ENCODE measurements at regions not wholly inside any gene's neighbourhood (a gene's known extent, or its start where the extent isn't known, plus 50 kb on each side); places are given as distances from the start of the nearest gene placed in this dataset.
A peak's percentile ranks its signal among the peaks of the same experiment; 100 is the strongest.

DNA sequence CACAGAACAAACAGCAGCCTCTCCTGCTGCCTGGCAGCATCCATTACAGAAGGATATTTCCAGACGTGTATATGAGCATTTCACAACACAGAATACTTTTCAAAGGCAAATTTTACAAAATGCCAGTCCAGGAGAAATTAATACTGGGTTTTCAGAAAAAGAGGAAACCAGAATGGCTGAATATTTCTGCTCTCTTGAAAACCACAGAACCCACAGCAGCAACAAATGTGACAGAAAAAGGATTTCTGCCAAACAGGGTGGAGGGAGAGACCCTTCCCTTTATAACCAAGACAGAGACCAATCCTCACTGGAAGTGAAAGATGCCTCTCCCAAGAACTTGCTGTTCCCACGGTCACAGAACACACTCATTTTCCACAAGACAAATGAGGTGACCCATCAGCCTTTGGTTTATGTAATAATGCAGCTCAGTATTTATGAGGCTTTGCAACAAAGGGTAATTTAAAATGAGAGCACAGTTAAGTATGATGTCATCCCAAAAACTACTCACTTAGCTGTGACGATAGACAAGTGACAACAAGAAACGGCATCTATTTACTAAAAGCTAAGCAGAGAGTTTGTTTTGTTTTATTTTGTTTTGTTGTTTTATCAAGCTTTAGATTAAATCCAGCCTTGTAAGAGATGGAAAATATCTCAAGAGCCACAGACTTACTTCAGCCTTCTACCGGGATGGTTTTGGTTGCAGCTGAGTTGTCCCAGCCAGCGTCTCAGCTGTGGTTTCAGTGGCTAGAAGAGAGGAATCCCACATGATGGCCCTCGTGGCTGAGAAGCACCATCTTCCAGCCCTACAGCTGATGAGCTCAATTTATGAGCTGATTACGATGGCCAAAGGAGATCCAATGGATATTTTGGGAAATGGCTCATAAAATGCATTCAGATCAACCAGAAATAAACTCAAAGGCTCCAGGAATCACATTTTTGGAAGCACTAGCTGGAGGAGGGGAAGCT lies 249.3 kb upstream of the AGAP1 start:
- DNase-seq (ENCODE audit: low spot score): no peak
- ATAC-seq: no peak

DNA sequence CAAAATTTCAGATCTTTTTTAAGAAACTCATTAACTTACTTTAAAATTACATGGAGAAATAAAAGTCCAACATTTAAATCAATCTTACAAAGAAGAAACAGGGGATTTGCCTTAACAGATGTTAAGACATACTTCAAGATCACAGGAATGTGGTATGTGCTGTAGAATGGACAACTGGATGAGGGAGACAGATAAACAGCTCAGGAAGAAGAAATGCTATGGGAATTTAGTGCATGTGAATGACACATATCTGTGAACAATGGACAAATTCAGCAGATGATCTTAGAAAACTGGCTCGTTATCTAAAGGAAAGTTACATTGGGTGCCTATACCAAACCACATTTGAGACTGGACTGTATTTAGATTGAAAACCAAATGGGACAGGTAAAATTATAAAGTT lies 246.8 kb upstream of the AGAP1 start:
- no peak for DNase-seq (ENCODE audit: low spot score)
- no peak for ATAC-seq

DNA sequence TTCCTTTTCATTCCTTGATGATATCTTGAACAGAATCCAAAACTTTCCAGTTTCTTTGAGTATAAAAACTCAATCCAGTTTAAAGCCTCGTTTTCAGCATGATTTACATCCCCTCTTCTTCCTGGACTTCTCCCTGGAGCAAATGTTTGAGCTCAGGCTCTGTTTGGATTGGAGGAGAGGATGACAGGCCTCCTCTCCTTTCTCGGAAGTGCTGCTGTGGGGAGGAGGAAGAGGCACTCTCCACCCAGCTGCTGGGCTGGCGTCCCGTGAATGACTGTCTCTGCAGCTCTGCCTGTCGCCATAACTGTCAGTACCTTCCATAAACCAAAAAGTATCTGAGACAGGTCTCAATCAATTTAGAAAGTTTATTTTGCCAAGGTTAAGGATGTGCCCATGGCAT lies 238.2 kb upstream of the AGAP1 start:
- ATAC-seq: no peak
- DNase-seq (ENCODE audit: low spot score): no peak

DNA sequence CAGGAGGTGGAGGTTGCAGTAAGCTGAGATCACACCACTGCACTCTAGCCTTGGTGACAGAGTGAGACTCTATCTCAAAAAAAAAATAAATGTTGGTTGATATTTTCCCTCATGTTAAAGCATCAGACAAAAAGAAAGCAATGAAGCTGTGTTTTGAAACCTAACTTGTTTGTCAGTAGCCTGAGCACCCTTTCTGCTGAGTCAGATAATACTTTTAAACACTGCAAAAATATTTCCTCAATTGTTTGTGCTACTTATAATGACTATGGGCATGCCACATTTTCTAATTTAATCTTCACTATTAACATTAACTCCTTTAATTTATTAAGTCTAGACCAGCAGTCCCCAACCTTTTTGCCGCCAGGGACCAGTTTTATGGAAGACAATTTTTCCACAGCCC lies 236.3 kb upstream of the AGAP1 start:
- ATAC-seq (no peak), DNase-seq (ENCODE audit: low spot score) (no peak)

DNA sequence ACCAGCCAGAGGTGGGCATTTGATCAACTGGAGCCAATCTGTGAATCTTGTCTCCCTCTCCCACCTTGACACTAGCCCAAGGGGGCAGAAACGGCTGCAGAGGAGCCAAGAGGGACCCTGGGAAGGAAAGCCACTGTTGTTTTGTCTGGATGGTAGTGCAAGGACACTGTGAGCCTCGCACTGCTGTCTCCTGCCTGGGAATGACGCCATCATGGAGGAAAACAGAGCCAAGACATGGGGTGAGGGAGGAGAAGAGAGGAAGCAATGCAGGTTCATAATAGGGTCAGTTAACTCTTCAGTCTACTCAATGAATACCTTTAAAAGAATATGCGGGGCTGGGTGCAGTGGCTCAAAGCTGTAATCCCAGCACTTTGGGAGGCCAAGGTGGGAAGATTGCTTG lies 231.1 kb upstream of the AGAP1 start:
- ATAC-seq (no peak), DNase-seq (ENCODE audit: low spot score) (no peak)

DNA sequence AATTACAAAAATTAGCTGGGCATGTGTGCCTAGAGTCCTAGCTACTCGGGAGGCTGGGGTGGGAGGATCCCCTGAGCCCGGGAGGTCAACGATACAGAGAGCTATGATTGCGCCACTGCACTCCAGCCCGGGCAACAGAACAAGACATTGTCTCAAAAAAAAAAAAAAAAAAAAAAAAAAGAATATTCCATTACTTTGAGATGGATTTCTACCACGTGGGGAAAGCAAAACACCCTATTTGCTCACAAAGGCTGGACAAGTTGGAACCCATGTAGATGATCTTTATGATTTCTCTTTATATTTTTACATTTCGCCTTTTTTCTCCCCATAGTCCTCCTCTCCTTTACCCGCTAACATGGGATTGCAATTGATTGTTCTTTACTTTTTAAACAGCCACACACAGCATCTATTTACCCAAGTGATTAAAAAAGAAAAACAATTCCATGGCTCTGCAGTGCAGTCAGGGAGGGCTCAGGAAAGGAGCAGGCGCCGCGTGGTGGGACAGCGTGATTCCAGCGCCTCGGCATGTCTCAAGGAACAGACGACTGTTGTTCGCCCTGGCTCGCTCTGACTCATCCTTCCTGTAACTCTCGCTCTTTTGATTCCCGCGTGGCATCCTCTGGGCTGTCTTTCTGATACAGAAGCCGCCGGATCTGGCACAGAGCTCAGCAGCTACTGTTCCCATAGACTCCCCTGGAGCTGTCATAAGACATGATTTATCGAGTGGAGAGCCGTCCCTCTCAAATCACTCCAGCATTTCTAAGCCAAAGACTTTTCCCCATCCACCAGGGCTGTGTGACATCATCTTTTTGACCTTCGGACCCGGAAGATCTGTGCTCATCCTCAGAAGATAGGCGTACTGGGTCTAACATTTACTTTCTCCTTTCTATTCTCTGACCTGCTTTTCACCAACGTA lies 230.4 kb upstream of the AGAP1 start:
- DNase-seq (ENCODE audit: low spot score) (no peak), ATAC-seq (peak; percentile 57)

DNA sequence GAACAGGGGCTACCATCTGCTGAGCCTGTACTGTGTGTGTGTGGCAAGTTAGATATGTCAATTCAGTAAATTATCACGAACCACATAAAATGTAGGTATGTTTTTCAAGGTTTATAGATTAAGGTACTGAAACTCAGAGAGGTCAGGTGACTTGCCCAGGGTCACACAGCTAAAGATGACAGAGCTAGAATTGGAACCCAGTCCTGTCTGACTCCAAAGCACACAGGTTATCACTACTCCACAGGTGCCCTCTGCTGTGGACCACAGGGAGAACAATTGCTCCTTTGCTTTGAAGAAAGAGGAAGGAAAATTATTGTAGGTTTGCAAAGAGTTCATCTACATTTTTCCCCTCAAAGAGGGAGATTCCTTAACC lies 229.7 kb upstream of the AGAP1 start:
- no peak for ATAC-seq
- no peak for DNase-seq (ENCODE audit: low spot score)

DNA sequence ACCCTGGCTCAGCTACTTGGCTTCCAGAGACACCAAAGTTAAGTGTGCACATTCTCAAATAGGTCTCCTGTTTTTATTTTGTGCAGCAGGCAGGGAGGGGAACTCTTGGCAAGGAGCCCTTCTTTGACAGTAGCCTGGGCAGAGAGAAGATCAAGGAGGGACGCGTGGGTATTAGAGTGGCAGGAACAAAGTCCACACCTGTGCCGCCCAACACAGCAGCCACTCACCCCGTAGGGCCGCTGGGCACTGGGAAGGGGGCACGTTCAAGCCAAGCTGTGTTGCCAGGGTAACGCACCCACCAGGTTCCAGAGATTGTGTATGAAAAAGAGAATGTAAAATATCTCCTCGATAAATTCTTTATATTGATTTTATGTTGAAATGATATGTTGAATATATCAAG lies 229.3 kb upstream of the AGAP1 start:
- DNase-seq (ENCODE audit: low spot score) (no peak), ATAC-seq (no peak)

DNA sequence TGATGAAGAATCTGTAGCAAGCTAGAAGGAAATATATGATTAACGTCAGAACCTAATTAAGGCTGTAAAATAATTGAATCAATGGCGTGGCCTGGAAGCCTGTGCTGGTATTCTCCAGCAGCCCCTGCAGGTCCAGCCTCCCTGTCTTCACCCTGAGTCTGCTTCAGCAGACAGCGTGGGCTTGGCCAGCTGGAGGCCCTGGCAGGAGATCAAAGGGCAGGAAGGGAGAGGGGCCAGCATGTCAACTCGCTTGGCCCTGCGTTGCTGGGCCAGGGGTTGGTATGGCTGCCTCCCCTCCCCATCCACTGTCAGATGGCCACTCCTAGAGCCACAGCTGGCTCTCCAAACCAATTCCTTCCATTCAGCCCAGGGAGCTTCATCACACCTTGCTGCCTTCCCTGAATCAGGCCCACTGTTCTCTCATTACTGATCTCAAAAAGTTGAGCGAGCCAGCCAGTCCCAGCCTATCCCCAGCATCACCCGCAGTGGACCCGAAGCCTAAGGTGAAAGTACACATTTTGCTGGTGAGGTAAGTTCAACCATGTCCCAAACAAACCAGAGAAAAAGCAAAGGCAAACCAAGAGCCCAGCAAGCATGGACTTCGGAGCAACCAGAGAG lies 228.4 kb upstream of the AGAP1 start:
- ATAC-seq (no peak), DNase-seq (ENCODE audit: low spot score) (no peak)

DNA sequence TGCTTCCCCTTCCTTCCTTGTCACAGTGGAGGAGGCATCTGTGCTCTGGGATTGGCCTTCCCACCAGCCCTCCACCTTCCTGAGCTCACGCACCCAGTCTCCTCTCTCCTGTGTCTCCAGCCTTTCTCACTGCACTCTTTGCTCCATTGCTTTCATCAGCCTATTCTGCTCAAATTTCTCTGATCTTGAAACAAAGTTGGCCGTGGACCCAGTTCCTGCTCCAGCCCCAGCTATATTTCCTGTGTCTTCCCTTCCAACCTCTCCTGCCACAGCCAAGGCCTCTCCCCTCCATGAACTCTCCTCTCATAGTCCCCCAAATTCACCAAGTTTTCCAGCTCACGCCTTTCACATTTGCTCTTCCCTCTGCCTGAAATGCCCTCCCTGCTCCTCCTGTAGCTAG lies 226.6 kb upstream of the AGAP1 start:
- DNase-seq (ENCODE audit: low spot score): no peak

DNA sequence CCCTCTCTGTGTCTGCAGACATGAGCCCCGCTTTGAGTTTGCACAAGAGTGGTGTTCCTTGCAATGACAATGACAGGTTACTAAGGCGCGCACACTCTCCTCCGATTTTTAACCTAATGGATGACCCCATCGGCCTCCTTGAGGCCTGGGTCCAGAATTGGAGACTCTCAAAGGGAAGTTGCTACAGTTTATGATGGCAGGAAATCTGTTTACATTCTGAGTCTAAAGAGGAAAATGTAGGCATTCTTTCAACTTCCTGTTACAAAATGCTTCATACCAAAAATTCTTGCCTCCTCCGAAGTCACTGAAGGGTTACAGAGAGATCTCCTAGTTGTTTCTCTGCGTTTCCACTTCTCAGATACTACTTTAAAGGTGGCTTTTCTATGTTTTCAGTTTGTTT lies 225.3 kb upstream of the AGAP1 start:
- DNase-seq (ENCODE audit: low spot score) (no peak), ATAC-seq (no peak)

More for the DNA sequence above, 226.6 kb upstream of the AGAP1 start:
- no peak for ATAC-seq

DNA sequence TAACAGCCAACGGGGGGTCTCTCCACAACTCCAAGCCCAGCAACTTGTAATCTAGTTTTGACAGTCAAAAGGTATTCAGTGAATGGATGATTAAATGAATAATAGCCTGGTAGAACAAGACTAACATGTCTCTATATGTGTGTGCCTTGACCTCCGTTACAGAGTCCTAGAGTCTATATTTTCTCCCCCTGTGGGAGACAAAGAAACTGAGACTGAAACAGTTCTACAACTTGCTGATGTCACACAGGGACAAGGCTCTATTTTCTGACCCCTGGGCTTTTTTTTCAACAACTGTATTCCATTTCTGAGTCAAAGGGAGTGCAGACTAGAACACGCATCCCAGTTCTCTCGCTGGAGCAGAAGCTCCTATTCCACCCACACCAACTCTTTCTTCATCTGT lies 223.6 kb upstream of the AGAP1 start:
- DNase-seq (ENCODE audit: low spot score) (no peak), ATAC-seq (no peak)

DNA sequence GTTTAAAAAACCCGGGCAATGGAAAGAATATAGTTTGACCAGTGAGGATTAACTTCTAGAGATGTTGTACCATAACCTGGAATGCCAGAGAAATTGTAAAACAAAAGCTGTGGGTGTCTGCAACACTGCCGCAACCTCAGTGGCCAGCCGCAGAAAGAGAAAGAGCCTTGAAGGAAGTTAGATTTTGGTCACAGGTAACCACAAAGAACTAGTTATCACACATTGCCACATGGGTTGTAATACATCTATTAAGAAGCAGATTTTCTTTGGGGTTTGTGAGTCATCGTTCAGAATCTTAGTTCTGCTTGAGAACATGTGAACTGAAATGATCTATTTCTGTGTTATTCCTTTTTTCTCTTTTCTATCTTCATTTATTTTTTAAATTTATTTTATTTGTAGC lies 222.9 kb upstream of the AGAP1 start:
- DNase-seq (ENCODE audit: low spot score) (no peak), ATAC-seq (no peak)

DNA sequence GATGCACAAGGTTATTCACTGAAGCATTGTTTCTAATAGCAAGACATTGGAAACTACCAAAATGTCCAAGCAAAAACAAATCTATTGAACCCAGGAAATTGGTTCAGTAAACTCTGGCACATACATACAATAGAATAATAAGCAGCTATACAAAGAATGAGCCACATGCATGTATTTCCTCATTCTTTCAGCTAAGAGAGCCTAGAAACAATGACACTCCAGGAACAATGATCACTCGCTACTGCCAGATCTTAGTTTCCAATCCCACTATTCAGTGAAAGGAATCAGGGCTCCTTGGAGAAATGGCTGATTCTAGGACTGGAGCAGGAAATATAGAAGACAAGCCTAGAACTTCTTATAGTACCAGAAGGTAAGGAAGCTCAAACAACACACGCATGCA lies 221.9 kb upstream of the AGAP1 start:
- no peak for ATAC-seq
- DNase-seq (ENCODE audit: low spot score): no peak

DNA sequence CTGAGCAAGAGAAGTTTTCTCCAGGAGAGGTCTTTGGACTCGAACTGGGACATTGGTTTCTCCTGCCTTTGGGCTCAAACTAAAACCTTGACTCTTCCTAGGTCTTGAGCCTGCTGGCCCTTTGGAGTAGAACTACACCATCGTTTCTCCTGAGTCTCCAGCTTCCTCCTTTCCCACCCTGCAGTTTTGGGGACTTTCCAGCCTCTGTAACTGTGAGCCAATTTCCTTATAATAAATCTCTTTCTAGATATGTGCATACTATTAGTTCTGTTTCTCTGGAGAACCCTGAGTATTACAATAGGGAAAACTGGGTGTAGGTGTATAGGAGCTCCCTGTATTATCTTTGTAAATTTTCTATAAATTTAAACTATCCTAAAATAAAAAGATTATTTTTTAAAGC lies 219.8 kb upstream of the AGAP1 start:
- DNase-seq (ENCODE audit: low spot score) (no peak), ATAC-seq (no peak)

DNA sequence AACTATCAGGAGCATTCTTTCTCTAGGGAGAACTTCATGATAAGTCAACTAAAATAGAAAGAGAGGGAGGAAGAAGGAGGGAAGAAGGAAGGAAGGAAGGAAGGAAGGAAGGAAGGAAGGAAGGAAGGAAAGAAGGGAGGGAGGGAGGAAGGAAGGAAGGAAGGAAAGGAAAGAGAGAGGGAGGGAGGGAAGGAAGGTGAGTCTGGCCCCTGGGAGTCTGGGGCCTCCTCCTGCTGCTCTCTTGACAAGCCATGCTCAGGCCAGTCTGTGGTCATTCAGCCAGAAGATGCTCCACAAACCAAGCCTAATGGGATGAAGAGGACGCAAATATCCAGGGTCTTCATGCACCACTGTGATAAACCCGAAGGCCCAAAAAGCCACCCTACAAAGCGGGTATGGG lies 216.4 kb upstream of the AGAP1 start:
- DNase-seq (ENCODE audit: low spot score) (no peak), ATAC-seq (no peak)

DNA sequence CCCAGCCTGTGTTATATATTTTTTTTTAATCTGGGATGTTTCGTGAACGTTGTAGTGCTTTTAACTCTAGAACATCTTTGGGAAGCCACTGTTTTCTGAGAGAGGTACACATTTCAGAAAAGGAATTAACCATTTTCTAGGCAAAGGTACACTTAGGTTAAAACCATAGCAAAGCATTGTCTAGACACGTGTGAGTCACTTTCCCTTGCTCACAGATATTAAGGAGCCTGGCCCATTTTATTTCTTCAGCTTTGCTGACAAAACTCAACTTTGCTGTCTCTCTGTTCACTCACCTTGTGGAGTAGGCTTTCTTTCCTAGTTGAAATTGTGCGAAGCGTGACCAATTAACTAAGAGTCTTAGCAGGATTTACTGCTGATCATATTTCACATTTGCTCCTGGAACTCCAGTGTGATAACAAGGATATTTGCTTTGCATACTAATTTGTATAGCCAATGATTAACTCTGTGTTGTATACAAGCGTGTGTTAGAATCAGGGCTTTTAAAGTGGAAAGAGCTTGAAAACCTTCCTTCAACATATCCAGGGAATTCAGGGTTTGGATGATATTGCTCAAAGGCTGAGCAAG lies 215.0 kb upstream of the AGAP1 start:
- ATAC-seq (no peak), DNase-seq (ENCODE audit: low spot score) (no peak)

DNA sequence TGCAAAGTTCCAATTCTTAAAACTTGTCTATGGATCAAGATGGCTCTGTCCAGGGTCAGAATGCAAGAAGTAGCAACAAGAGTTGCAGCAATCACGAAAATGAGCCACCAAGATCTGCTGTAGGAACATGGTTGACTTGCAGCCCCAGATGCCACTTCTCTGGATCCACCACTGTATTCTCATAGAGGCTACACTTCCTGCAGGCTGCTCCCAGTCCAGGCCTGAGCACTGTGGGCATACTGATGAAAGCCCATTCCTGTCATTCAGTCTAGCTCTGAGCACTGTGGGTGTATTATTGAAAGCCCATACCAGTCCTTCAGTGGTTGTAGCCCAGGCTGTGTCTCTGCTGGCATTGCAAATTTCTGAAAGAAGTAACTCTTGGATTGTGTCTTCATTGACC lies 213.9 kb upstream of the AGAP1 start:
- ATAC-seq: no peak
- no peak for DNase-seq (ENCODE audit: low spot score)

DNA sequence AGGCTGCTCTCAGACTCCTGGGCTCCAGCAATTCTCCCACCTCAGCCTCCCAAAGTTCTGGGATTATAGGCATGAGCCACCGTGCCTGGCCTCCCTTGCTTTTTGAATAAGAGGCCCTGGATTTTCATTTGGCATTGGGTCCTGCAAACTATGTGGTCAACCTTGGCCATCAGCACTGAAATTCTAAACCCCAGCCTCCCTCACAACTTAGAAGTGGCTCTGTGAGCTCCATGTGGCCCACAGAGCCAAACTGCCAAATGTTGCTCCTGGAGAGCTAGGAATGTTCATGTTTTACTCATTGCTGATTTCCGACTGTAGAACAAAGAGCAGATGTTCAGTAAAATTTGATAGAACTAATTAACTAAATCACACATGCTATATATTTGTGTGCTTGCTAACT lies 210.6 kb upstream of the AGAP1 start:
- DNase-seq (ENCODE audit: low spot score) (no peak), ATAC-seq (no peak)

DNA sequence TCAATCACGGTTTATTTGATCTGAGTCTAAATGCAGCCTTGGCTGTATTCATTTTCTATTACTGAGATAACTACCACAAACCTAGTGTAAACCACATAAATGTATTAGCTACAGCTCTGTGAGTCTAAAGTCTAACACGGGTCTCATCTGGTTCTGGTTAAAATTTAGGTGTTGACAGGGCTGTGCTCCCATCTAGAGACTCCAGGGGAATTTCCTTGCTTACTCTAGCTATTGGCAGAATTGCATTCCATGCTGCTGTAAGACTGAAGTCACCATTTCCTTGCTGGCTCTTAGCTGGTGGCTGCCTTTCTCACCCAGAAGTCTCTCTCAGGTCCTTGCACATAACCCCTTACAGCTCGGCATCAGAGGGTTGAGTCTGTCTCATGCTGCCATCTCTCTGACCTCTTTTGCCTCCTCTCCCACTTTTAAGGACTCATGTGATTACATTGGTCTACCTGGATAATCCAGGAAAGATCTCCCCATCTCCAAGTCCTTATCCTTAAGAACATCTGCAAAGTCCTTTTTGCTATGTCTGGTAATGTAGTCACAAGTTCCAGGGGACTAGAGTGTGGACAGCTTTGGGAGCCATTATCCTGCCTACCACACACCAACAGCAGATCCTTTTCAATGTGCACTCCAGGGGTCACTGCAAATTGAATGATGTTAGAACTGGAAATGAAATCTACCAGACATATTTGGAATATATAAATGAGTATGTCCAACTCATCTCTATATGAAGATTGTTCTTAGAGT lies 207.0 kb upstream of the AGAP1 start:
- ATAC-seq (no peak), DNase-seq (ENCODE audit: low spot score) (no peak)

DNA sequence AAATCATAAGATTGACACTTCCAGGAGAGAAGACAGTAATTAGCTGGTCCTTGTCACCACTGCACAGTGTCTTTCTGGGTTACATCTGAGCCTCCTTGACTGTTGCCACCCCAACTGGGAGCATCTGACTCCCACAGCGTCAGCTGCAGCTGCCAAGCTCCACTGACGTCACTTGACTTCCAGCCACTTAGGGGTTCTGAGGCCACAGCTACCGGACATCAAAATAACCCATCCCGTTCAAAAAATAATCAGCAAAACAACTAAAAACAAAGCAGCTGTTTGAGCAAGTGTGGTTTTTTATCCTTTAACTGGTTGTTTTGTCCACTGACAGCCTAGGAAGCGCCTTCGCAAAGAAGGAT lies 206.5 kb upstream of the AGAP1 start:
- no peak for ATAC-seq

More for the DNA sequence above, 206.5 kb upstream of the AGAP1 start:
- no peak for DNase-seq (ENCODE audit: low spot score)
